HCT116 (cell line): ENCODE measurements at regions not wholly inside any gene's neighbourhood (a gene's known extent, or its start where the extent isn't known, plus 50 kb on each side); places are given as distances from the start of the nearest gene placed in this dataset.

ENCODE experiments used
- CEBPB ChIP-seq: IDR thresholded peaks from 2 replicates; pipeline ENCODE4 v1.6.1; 2012; ENCODE audit warnings: low read depth
- EZH2 ChIP-seq: fragments of 200-600 bp; sonication (generic); IDR thresholded peaks from 2 replicates; pipeline ENCODE4 v1.6.1; 2017; ENCODE audit warnings: antibody characterized with exemption, mixed run types
- EZH2phosphoT487 ChIP-seq: fragments of 200-600 bp; IDR thresholded peaks from 2 replicates; pipeline ENCODE4 v1.6.1; 2018; ENCODE audit warnings: antibody characterized with exemption, borderline replicate concordance
- JUND ChIP-seq: IDR thresholded peaks from 2 replicates; pipeline ENCODE4 v1.6.1; 2012
- POLR2A ChIP-seq: IDR thresholded peaks from 2 replicates; pipeline ENCODE4 v1.7.0; 2011; ENCODE audit warnings: borderline replicate concordance; ENCODE audit not compliant: insufficient read depth, insufficient read length; ENCODE audit errors: extremely low read depth
- POLR2AphosphoS5 ChIP-seq: IDR thresholded peaks from 2 replicates; pipeline ENCODE4 v1.6.1; 2011; ENCODE audit warnings: mild to moderate bottlenecking, low read depth, low read length, moderate library complexity
- RAD21 ChIP-seq: IDR thresholded peaks from 2 replicates; pipeline ENCODE4 v1.6.1; 2012; ENCODE audit warnings: low read depth, mild to moderate bottlenecking
- YY1 ChIP-seq: IDR thresholded peaks from 2 replicates; pipeline ENCODE4 v1.6.1; 2011; ENCODE audit warnings: low read length, low read depth, moderate library complexity, mild to moderate bottlenecking; ENCODE audit not compliant: insufficient replicate concordance; ENCODE audit errors: extremely low read depth
- ZFX ChIP-seq: fragments of 450-650 bp; IDR thresholded peaks from 2 replicates; pipeline ENCODE4 v1.6.1; 2017
- ZNF274 ChIP-seq: fragments of 200-500 bp; sonication (Bioruptor generic); IDR thresholded peaks from 2 replicates; pipeline ENCODE4 v1.6.1; 2014; ENCODE audit warnings: mild to moderate bottlenecking, low read depth, low read length, inconsistent platforms
- TF ChIP-seq, protein P1 (sequence below), 3 experiments: fragments of 200-600 bp in 1 of 3; sonication (generic) in 1 of 3; IDR thresholded peaks in 2 of 3; conservative IDR thresholded peaks in 1 of 3; 2 replicates each; pipeline ENCODE4 v1.5.1; 2012 to 2017; ENCODE audit warnings: low read depth in 2 of 3, low read length in 2 of 3, antibody characterized with exemption in 1 of 3, borderline replicate concordance in 1 of 3, control low read depth in 1 of 3, mild to moderate bottlenecking in 1 of 3, mixed read lengths in 1 of 3, mixed run types in 1 of 3, moderate library complexity in 1 of 3; ENCODE audit not compliant: insufficient read depth in 1 of 3
- TF ChIP-seq, protein P2 (sequence below): IDR thresholded peaks from 2 replicates; pipeline ENCODE4 v1.6.1; 2012
- TF ChIP-seq, protein P3 (sequence below): IDR thresholded peaks from 2 replicates; pipeline ENCODE4 v1.6.1; 2012; ENCODE audit warnings: low read depth

DNA sequence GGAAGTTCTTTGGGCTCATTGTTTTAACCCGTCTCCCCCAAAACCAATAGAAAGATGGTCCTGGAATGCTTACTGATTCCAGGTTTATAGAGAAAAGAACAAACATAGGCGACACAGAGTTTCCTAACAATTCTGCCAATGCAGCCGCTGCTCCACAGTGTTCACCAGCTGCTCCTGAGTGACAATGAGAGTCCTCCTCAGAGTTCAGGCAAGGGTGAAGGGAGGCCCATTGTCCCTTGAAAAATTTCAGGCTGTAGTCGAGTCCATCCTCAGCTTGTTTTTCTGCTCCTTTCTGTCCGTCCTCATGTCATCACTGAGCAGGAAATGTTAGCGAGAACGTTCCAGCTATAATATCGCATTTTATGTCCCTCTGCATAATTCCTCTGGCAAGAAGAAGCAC lies 537.6 kb downstream of the TCERG1L start:
- TF ChIP-seq, protein P1, sequence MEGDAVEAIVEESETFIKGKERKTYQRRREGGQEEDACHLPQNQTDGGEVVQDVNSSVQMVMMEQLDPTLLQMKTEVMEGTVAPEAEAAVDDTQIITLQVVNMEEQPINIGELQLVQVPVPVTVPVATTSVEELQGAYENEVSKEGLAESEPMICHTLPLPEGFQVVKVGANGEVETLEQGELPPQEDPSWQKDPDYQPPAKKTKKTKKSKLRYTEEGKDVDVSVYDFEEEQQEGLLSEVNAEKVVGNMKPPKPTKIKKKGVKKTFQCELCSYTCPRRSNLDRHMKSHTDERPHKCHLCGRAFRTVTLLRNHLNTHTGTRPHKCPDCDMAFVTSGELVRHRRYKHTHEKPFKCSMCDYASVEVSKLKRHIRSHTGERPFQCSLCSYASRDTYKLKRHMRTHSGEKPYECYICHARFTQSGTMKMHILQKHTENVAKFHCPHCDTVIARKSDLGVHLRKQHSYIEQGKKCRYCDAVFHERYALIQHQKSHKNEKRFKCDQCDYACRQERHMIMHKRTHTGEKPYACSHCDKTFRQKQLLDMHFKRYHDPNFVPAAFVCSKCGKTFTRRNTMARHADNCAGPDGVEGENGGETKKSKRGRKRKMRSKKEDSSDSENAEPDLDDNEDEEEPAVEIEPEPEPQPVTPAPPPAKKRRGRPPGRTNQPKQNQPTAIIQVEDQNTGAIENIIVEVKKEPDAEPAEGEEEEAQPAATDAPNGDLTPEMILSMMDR (IDR thresholded peaks at IDR 0.05 in 2 of 3, conservative IDR thresholded peaks at IDR 0.05 in 1 of 3; ENCODE audit: borderline replicate concordance in 1 of 3, insufficient read depth in 1 of 3, low read depth in 2 of 3, low read length in 2 of 3), result no peak
- TF ChIP-seq POLR2A (no peak), RAD21 (no peak), POLR2AphosphoS5 (no peak), YY1 (no peak), ZNF274 (no peak), EZH2 (no peak), JUND (no peak), ZFX (no peak), EZH2phosphoT487 (no peak), CEBPB (no peak)
- TF ChIP-seq, protein P2, sequence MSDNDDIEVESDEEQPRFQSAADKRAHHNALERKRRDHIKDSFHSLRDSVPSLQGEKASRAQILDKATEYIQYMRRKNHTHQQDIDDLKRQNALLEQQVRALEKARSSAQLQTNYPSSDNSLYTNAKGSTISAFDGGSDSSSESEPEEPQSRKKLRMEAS, result no peak
- TF ChIP-seq, protein P3, sequence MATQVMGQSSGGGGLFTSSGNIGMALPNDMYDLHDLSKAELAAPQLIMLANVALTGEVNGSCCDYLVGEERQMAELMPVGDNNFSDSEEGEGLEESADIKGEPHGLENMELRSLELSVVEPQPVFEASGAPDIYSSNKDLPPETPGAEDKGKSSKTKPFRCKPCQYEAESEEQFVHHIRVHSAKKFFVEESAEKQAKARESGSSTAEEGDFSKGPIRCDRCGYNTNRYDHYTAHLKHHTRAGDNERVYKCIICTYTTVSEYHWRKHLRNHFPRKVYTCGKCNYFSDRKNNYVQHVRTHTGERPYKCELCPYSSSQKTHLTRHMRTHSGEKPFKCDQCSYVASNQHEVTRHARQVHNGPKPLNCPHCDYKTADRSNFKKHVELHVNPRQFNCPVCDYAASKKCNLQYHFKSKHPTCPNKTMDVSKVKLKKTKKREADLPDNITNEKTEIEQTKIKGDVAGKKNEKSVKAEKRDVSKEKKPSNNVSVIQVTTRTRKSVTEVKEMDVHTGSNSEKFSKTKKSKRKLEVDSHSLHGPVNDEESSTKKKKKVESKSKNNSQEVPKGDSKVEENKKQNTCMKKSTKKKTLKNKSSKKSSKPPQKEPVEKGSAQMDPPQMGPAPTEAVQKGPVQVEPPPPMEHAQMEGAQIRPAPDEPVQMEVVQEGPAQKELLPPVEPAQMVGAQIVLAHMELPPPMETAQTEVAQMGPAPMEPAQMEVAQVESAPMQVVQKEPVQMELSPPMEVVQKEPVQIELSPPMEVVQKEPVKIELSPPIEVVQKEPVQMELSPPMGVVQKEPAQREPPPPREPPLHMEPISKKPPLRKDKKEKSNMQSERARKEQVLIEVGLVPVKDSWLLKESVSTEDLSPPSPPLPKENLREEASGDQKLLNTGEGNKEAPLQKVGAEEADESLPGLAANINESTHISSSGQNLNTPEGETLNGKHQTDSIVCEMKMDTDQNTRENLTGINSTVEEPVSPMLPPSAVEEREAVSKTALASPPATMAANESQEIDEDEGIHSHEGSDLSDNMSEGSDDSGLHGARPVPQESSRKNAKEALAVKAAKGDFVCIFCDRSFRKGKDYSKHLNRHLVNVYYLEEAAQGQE, result no peak
